HG03175 (cell line): ENCODE measurements at regions not wholly inside any gene's neighbourhood (a gene's known extent, or its start where the extent isn't known, plus 50 kb on each side); places are given as distances from the start of the nearest gene placed in this dataset.
"Not testable (repeated sequence)": the region's sequence is repeated elsewhere in the genome, so short reads cannot be mapped to it uniquely, and the experiment has no call there.

Source experiments
- ATAC-seq: cut with Tn5 transposase; IDR thresholded peaks from one replicate; pipeline ENCODE4 v1.9.1; 2021; ENCODE audit warnings: mild to moderate bottlenecking, moderate library complexity; ENCODE audit not compliant: unreplicated experiment

- no peak for ATAC-seq
Observed at GRCh38 chr12:67034110-67034879, 234.9 kb upstream of the CAND1 start.

- ATAC-seq = no peak
Observed at GRCh38 chr12:67035121-67035520, 234.0 kb upstream of the CAND1 start.

GRCh38 chr12:67038486-67038885 is 230.7 kb upstream of the CAND1 start:
- no peak for ATAC-seq

- no peak for ATAC-seq
Observed at GRCh38 chr12:67039995-67040860, 228.9 kb upstream of the CAND1 start.

- ATAC-seq = no peak
Observed at GRCh38 chr12:67040861-67041137, 228.4 kb upstream of the CAND1 start.

- no peak for ATAC-seq
Observed at GRCh38 chr12:67042697-67043131, 226.4 kb upstream of the CAND1 start.

GRCh38 chr12:67043771-67044170 is 225.4 kb upstream of the CAND1 start:
- no peak for ATAC-seq

GRCh38 chr12:67045650-67046049 is 223.5 kb upstream of the CAND1 start:
- ATAC-seq = no peak

- ATAC-seq = no peak
Observed at GRCh38 chr12:67046062-67046461, 223.1 kb upstream of the CAND1 start.

GRCh38 chr12:67047634-67048033 is 221.5 kb upstream of the CAND1 start:
- no peak for ATAC-seq

GRCh38 chr12:67048371-67048770 is 220.8 kb upstream of the CAND1 start:
- ATAC-seq = no peak

GRCh38 chr12:67049199-67049598 is 220.0 kb upstream of the CAND1 start:
- ATAC-seq = not testable (repeated sequence)

- ATAC-seq = no peak
Observed at GRCh38 chr12:67052981-67053380, 216.2 kb upstream of the CAND1 start.

- ATAC-seq = no peak
Observed at GRCh38 chr12:67056329-67056728, 212.8 kb upstream of the CAND1 start.

- no peak for ATAC-seq
Observed at GRCh38 chr12:67057072-67057471, 212.1 kb upstream of the CAND1 start.

GRCh38 chr12:67062193-67062592 is 207.0 kb upstream of the CAND1 start:
- no peak for ATAC-seq

- no peak for ATAC-seq
Observed at GRCh38 chr12:67067453-67068203, 201.5 kb upstream of the CAND1 start.

- no peak for ATAC-seq
Observed at GRCh38 chr12:67068204-67068731, 200.9 kb upstream of the CAND1 start.

- ATAC-seq = peak; percentile 50
Observed at GRCh38 chr12:67068761-67069450, 200.3 kb upstream of the CAND1 start.

GRCh38 chr12:67069451-67070306 is 199.5 kb upstream of the CAND1 start:
- ATAC-seq = peak; percentile 65
